ENCODE measurements at regions not wholly inside any gene's neighbourhood (a gene's known extent, or its start where the extent isn't known, plus 50 kb on each side); places are given as distances from the start of the nearest gene placed in this dataset.

DNA sequence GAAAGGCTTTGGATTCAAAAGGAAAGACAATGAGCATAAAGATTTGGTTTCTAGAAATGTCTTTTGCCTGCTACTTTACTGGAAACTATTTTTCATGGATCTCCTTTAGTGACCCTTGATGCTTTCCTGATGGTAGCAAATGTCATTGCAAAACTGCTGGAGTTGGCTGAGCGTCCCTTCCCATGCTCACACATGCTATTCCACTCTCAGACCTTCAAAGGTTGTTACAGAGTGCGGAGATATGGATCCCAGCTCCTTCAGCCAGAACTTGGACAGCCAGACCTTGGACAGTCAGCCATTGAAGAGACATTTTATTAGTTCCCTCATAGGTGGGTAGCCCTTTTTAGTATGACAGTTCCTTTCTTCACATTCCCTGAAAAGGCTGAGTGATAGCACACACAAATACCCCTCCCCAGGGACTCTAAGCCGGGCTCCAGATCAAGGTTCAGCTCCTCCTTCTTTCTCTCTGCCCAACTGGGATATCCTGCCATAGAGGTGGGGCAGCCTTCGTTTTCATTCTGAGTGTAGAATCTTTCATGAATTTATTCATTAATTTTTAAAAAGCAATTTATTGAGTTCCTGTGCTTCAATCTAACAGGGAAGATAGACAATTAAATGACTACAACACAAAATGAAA lies 153.3 kb upstream of the SLC44A1 start:
- TF ChIP-seq GATA3 (IDR thresholded peaks at IDR 0.05; ENCODE audit: low read depth, low read length) (no peak), GATA2 (IDR thresholded peaks at IDR 0.05; ENCODE audit: low read depth, low read length) (no peak)
